ENCODE measurements at regions not wholly inside any gene's neighbourhood (a gene's known extent, or its start where the extent isn't known, plus 50 kb on each side); places are given as distances from the start of the nearest gene placed in this dataset.

DNA sequence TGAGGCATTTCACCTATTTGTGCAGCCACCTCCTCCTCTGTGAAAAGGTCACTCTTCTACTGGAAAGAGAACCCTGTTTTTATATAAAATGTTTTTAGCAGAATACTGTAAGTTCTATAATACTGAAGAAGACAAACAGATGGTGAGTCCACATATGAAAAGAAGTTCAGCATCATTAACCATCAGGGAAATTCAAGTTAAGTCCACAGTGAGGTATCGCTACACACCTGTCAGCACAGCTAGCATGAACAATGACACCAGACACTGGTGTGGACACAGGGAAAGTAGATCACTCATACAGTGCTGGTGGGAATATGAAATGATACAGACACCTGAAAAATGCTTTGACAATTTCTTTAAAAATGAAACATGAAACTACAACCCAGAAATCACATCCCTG lies 133.0 kb downstream of the MAD2L1 start:
- no peak for DNase-seq (ENCODE audit: low read depth)

DNA sequence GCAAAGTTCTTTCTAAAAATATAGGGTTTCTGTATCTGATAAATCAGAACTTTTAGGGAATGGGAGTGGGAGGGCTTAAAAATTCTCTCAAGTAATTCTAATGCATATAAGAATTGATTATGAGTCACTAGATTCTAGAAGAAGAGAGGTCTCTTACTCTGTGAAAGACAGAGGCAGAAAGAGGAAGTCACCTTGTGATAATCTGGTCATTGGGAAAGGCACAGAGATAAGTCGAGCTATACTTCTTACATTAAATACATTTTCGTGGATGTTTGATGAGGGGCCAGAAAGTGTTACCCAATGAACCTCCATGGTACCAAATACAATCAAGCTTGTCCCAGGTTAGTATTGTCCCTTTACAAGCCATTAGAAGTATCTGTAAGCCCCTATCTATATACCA lies 134.4 kb downstream of the MAD2L1 start:
- DNase-seq (ENCODE audit: low read depth) = no peak

DNA sequence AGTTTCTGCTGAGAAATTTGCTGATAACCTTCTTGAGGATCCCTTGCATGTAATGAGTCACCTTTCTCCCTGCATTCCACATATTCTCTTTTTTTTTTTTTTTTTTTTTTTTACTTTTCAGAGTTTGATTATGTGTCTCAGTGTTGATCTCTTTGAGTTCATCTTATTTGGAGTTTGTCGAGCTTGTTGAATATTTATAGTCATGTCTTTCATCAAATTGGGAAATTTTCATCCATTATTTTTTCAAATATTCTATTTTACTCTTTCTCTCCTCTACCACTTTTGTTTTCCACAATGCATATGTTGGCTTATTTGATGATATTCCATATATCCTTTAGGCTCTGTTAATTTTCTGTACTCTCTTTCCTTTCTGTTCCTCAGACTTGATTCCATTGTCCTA lies 136.1 kb downstream of the MAD2L1 start:
- DNase-seq (ENCODE audit: low read depth) = no peak

DNA sequence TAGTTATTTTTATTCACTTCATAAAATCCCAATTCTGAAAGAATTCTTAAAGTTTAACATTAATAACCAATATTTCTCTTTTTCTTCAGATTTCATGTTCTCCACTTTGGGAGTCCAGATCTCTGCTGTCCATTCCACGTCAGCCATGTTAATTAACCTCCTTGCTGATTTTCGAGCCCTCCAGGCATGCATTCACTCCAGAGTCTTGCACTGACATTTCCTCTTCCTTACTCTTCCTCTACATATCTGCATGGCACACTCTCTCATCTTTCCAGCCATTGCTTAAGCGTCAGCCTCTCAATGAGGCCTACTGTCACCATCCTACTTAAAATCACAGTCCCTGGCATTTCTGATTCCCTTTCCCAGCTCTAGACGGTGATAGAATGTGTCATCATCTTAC lies 144.8 kb downstream of the MAD2L1 start:
- DNase-seq (ENCODE audit: low read depth) = no peak

DNA sequence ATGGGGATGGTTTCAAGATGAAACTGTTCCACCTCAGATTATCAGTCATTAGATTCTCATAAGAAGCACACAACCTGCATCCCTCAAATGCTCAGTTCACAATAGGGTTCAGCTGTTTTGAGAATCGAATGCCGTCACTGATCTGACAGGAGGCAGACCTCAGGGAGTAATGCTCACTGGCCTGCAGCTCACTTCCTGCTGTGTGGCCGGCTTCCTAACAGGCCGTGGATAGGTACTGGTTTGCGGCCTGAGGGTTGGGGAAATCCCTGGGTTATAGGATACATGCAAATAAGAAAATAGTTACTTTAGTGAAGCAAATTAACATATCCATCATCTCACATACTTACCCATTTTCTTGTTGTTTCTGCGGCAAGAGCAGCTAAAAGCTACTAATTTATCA lies 160.4 kb downstream of the MAD2L1 start:
- DNase-seq (ENCODE audit: low read depth) = no peak

DNA sequence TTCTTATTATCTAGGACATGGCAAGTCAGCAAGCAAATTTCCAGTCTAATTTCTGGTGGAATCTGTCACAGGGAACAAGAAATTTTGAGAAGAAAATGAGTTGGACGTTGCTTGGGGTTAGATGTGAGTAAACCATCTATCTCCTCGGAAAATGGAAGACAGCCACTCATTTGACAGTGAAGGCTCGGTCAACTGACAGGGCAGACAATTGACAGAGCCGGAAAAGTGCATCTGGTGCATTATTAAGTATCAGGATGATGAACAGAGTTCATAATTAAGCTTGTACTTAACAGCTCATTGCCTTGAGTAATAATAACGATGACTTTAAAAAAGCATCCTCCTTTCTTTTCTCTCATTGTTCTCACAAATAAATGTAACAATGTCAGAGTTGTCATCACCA lies 168.4 kb downstream of the MAD2L1 start:
- no peak for DNase-seq (ENCODE audit: low read depth)

DNA sequence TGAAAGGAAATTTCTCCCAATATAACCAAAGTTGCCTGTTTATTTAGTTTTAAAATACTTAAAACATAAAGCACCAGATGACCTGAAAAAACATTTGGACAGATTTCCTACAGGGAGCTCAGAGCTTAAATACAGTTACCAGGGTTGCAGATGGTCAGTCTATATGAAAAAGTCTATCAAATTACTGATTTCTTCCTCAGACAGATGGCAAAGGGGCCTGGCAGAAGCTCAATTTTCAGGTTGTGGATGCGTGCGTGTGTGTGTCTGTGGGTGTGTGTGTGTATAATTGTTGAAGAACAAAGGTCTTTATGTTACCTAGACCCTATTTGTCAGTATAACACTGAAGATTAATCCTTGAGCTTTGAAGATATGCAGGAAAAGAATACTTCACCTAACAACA lies 169.4 kb downstream of the MAD2L1 start:
- no peak for DNase-seq (ENCODE audit: low read depth)

DNA sequence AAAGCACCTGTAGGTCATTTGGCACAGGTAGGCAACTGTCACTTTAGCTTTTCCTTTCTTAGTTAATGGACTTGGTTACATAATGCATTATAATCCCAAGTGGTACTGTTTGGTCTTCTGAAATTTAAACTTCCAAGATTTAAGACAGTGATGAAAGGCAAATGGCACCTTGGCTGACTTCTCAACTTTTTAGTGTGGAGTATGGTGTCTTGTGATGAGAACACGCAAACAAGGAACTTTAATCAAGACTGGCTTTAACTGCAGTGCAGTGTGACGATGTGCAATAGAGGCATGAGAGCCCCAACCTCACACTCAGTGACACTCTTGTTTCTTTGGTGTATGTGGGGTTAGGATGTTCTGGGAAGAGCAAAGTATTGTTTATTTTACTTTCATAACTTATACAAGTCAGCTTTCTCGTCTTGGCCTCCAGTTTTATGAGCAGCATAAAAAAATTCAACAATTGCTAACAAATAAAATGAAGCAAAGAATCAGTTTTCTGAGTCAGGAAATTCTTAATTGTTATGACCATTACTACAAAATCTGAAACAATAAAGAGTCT lies 171.9 kb downstream of the MAD2L1 start:
- DNase-seq (ENCODE audit: low read depth) = no peak

DNA sequence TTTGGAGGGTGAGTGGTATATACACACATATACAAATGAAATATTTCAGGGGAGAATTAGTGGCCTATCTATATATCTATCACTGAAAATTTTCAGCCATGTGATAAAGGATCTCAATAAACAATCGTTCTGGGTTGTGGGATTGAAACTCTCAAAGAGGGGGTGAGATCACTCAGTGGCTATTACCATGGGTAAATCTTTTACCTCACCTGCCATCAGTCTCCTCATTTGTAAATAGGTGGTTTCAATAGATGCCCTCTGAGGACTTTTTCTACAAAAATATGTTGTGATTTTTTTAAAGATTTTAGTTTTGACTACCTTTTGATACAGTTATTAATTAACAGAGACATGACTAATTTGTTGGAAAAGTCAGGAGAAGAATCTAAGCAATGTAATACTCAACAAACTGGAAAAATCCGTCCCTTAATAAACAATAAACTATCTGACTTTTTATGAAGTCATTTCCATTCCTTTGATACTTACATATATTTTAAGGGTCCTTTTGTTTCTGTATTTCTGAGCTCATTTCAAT lies 192.8 kb downstream of the MAD2L1 start:
- no peak for DNase-seq (ENCODE audit: low read depth)

DNA sequence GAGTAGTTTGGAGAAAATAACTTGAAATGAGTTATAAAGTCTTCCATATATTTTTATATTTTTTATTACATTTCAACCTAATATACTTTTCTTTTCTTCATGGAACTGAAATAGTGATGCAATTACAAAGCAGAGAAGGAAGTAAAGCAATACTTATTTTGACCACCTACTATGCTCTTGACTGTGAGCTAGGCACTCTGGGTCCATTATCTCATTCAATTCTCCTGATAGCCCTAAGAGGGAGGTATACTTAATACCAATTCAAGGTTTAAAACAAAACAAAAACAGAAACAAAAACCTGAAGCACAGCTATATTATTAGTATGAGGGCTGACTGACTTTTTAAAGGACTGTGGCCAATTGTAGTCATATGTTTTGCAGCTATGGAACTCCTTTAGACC lies 193.5 kb downstream of the MAD2L1 start:
- no peak for DNase-seq (ENCODE audit: low read depth)

DNA sequence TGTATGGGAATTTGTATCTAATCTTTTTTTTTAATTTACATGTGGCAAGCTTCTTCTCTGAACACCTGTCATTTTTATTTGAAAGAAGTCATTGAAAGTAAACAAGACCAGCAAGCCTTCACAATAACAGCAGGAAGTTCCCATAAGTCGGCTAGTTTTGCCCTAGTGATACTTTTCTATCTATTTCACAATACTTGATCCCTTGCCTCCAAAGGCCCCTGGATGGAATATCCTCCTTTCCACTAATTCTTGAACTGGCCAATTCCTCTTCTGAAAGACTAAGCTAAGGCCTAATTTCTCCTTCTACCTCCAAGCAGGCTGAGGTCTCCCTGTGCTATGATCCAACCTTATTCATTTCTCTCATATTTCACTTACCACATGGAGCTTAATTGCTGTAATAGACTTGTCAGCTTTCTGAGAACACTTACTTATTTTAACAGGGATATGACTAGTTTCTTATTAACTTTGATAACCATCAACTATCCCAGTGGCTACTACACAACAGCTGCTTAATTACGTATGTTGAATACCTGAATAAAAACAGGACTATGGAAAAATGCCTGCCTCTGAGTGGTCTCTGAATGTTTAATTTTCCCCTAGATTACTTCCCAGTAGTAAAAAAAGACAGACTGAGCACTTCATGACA lies 194.2 kb downstream of the MAD2L1 start:
- no peak for DNase-seq (ENCODE audit: low read depth)

DNA sequence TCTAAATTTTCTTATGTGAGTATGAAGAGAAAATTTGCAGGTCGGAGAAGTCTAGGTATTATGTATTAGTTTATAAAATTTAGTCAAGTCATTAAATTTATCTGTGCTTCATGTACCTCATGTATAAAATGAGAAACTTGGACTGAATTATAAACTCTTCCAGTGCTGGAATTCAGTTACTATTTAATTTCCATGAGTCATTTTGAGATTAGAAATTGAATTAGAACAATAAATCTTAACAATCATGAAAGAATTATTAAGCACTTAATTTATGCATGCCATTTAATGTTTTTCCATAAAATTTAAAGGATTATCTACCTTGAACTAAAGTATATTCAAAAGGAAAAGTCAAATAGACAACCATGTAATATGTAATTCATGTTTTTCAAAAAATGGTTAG lies 195.8 kb downstream of the MAD2L1 start:
- no peak for DNase-seq (ENCODE audit: low read depth)

DNA sequence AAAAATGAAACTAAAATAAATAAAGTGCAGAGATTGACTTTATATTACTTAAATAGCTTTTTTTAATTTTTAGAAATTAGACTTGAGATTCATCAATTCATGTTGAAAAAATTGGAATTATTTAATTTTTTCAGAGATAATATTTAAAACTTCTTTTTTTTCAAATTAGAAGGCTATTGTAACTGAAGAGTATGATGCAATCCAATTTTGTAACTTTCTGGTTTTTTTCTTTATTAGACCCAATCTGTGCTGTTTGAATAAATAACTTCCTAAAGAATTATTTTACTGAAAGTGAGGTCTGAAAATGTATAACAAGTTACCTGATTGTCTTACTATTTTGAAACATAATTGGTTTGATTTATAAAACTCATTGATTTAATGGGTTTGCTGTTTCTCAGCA lies 200.9 kb downstream of the MAD2L1 start:
- no peak for DNase-seq (ENCODE audit: low read depth)

DNA sequence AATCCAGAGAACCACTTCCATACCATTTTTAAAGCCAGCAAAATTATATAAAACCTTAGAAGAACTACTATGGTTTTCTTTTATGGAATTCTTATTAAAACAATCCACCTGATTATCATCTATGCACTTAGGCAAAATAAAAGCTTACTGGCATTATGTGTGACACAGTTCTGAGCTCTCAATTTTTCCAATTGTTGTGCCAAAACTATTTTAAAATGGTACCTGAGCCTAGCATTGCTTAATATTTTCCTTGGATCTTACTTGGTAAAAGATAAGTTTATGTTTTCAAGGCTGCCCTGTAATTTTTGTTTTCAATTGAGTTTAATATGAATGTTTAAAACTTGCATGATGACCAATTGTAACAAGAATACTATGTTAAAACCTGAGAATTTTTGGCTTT lies 201.3 kb downstream of the MAD2L1 start:
- DNase-seq (ENCODE audit: low read depth) = no peak

DNA sequence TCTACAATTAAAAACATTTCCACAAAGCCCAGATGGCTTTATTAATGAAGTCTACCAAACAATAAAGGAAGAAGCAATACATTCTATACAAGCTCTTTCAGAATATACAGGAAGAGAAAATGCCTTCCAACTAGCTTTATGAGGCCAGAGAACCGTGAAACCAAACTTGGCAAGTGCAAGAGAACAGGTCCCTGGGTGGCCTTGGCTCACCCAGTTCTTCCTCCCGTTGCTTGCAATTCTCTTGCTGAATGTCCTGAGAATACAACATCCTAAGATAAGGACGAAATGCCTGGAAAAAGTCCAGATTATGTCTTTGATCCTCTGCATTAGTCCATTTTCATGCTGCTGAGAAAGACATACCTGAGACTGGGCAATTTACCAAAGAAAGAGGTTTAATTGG lies 204.9 kb downstream of the MAD2L1 start:
- DNase-seq (ENCODE audit: low read depth) = no peak

DNA sequence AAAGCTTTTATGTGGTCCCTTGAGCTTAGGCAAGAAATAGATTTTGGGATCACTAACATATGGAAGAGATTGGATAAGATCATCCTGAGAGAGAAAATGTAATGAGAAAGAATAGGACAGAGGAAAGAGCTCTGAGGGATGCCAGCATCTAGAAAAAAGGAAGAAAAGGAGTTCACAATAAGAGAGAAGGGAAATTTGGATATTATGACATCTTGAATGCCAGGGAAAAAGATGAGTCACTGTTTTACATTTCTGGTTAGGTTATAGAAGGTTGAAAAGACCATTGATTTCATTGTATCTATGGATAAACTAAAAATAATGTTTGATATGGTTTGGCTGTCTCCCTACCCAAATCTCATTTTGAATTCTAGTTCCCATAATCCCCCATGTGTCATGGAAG lies 208.5 kb downstream of the MAD2L1 start:
- no peak for DNase-seq (ENCODE audit: low read depth)

DNA sequence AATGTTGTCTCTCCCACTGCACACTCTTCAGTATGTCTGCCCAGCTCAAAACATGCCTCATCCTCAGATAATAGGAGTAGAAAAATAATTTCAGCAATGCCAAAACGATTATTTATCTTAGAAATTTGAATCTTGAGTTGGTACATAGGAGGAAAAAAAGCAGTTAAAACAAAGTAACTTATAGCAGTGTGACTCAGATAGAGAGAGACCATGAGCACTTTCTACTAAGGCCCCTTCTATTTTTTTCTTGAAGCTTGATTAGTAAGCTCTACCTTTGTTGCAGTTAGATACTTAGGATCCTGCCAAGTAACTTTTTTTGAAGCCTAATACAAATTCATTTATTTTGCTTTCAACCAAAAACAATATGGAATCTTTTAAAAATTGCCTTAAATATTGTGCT lies 212.3 kb downstream of the MAD2L1 start:
- DNase-seq (ENCODE audit: low read depth) = no peak

DNA sequence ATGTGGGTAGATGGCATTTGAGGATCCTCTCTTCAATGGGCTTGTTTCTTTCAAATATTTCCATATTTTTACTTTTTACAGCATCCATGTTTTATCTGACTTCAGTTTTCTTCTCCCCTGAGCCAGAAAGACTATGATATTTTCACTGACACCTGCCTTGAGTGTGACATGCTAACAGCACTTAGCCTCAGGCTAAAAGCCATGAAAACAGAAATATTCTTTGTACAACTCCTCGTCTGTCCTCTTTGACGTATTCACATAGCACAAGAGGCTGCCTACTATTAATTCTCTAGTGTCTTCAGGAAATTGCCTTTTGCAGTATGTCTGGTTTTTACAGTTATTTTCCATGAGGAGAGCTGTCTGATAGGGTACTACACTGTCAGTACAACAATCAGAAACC lies 215.0 kb downstream of the MAD2L1 start:
- no peak for DNase-seq (ENCODE audit: low read depth)

DNA sequence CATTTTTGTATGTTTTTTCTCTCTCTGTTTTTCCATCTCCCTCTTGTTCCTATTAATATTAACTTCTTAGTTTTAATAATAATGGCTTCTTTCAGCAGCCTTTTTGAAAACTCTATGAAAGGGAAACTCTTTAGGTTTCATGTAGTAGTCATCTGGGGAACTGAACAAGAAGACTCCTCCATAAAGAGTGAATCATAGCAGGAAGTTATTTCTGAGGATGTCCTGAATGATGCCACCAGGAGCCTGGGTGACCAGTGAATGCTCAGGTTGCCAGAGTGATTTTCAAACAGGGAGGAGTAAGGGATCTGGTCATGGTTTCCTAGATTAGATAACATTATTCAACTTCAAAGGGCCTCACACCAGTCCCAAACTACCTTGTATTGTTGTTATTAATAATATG lies 212.8 kb upstream of the PDE5A start:
- DNase-seq (ENCODE audit: low read depth) = no peak

DNA sequence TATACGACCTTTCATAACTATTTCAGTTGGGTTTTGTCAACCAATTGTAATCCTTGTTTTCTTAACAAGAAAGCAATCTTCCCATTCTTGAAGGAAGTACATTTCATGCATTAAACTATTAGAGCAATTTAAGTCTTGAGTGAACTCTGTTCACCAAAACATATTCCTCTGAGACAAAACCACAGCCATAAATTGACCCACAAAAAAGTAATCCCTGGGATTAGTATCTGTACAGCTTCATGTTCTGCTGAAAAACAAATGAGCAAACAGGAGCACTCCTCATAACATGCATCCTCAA lies 207.0 kb upstream of the PDE5A start:
- DNase-seq (ENCODE audit: low read depth) = no peak

DNA sequence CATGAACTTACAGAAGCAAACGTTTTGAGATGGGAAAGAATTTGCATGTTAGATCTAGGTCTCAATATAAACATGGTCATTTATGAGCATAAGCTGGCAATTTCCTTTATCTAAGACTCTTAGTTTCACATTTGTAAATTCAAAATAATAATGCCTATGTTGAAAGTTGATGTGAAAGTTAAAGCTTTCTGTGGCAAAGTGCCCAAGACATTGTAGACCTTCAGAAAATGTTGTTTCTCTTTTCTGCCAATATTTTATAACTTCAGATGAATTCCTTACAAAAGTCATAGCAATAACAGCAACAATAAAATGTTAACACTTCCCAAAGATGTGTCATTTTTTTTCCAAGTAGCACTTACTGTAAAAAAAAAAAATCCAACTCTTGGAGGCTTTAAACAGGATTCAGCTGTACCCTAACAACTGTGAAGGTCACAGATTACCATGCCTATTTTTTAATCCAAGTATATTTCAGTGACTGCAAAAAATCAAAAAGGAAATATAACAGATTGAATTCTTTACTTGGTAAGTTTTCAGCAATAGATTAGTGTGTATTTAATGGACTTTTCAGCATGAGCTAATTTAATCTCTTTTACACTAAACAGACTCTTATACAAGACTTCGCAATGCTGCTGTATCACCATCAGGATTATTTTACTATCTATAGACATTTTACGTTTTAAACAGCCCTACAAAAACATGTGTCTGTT lies 206.5 kb upstream of the PDE5A start:
- no peak for DNase-seq (ENCODE audit: low read depth)

DNA sequence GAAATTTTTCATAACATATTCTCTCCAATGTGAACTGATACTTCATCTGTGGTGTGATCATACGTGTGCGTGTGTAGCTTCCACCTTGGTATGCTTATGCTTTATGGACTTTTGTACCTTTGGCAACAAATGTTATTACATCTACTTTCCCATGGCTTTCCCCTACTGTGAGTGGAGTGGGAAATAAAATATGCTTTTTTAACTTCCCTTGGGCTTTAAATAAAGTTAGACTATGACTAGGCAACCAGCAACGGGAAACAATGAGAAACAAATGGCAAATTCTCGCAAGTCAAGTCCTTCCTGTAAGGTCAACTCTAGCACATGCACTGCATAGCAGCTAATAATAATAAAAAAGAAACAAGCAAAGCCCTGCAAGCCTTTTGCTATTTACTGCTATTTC lies 205.0 kb upstream of the PDE5A start:
- DNase-seq (ENCODE audit: low read depth) = no peak

DNA sequence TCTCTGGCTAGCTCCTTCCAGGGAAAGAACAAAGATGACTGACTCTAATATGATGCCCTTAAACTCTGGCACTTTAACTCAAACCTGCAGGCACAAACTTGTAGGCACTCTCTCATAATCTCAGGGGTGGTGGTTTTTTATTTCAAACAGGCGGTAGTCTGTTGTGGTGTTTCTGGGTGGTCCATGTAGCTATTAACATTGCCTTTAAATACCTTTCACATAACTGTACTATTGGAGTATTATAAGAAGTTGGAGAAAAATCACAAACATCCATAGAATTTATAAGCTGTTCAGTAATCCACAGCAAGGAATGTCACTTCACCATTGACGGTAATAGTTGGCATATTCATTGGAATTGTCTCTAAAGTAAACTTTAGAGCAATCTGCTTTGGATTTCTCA lies 204.2 kb upstream of the PDE5A start:
- DNase-seq (ENCODE audit: low read depth) = no peak

DNA sequence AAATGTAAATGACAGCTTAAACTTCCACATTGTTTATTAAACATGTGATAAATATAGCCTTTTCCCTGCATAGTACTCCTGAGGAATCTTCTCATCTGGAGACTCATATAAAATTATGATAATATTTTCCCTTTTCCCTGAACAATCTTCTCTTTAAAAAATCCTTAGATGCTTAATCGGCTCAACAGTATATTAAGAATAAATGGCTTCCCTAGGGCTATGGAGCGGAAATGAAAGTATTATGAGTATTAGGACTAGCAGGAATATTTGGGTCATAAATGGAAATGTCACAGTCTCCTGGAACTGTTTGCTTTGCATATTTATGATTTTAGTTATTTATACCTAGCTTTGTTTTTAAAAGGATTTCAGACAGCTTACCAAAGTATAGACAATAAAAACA lies 200.7 kb upstream of the PDE5A start:
- DNase-seq (ENCODE audit: low read depth) = no peak

Data from forelimb muscle (tissue), 1 donor.